CD14-positive monocyte (primary cell): ENCODE measurements at regions not wholly inside any gene's neighbourhood (a gene's known extent, or its start where the extent isn't known, plus 50 kb on each side); places are given as distances from the start of the nearest gene placed in this dataset.

Experiments
- DNase-seq, 3 donors: peaks; one replicate each; pipeline ENCODE4 v3.0.0-alpha.2; 2011 to 2022
- H2AFZ ChIP-seq: 2 replicates; pipeline ENCODE4 v1.6.0; 2012; ENCODE audit warnings: mild to moderate bottlenecking, low read depth, low read length, inconsistent platforms; ENCODE audit not compliant: insufficient read depth, poor library complexity, severe bottlenecking
- H3K27ac ChIP-seq, 2 donors: 1 replicate in 1 of 2; 2 replicates in 1 of 2; pipeline ENCODE4 v1.5.1; 2012 to 2013; ENCODE audit warnings: low read length in 2 of 2, control low read depth in 1 of 2, inconsistent platforms in 1 of 2, low read depth in 1 of 2, mild to moderate bottlenecking in 1 of 2
- H3K27me3 ChIP-seq, 2 donors: one replicate each; pipeline versions ENCODE4 v1.6.0 to v1.6.1; 2011 to 2013; ENCODE audit warnings: low read length in 2 of 2; ENCODE audit not compliant: control insufficient read depth in 2 of 2, insufficient read depth in 2 of 2
- H3K36me3 ChIP-seq, 2 donors: replicated peaks in 1 of 2; 1 replicate in 1 of 2; 2 replicates in 1 of 2; pipeline versions ENCODE4 v1.5.1 to v1.6.1; 2012 to 2013; ENCODE audit warnings: low read length in 2 of 2, control low read depth in 1 of 2, inconsistent platforms in 1 of 2, mild to moderate bottlenecking in 1 of 2; ENCODE audit not compliant: insufficient read depth in 2 of 2, control insufficient read depth in 1 of 2
- H3K4me1 ChIP-seq, 2 donors: 1 replicate in 1 of 2; 2 replicates in 1 of 2; pipeline versions ENCODE4 v1.5.1 to v1.6.1; 2012 to 2013; ENCODE audit warnings: low read length in 2 of 2, control low read depth in 1 of 2, inconsistent platforms in 1 of 2, mild to moderate bottlenecking in 1 of 2, moderate library complexity in 1 of 2; ENCODE audit not compliant: insufficient read depth in 2 of 2, control insufficient read depth in 1 of 2
- H3K4me2 ChIP-seq: replicated peaks from 2 replicates; pipeline ENCODE3; 2012; ENCODE audit warnings: low read length, moderate library complexity, mild to moderate bottlenecking; ENCODE audit not compliant: poor library complexity, severe bottlenecking; ENCODE audit errors: extremely low read depth
- H3K4me3 ChIP-seq, 3 experiments: fragments of 200-600 bp in 1 of 3; sonication (generic) in 1 of 3; replicated peaks in 1 of 3; 1 replicate in 2 of 3; 2 replicates in 1 of 3; pipeline ENCODE4 v1.5.1; 2011 to 2013; ENCODE audit warnings: low read length in 3 of 3, mild to moderate bottlenecking in 3 of 3, control low read depth in 2 of 3, low read depth in 2 of 3, inconsistent platforms in 1 of 3, moderate library complexity in 1 of 3
- H3K79me2 ChIP-seq: 2 replicates; pipeline ENCODE4 v1.6.0; 2012; ENCODE audit warnings: mild to moderate bottlenecking, control low read depth, inconsistent platforms, low read length, moderate library complexity; ENCODE audit not compliant: insufficient read depth
- H3K9ac ChIP-seq: 2 replicates; pipeline ENCODE4 v1.6.0; 2017; ENCODE audit warnings: low read length, mild to moderate bottlenecking; ENCODE audit not compliant: insufficient read depth, poor library complexity, severe bottlenecking
- H3K9me3 ChIP-seq, 2 donors: replicated peaks in 1 of 2; 1 replicate in 1 of 2; 2 replicates in 1 of 2; pipeline versions ENCODE4 v1.5.1 to v1.6.1; 2012 to 2013; ENCODE audit warnings: low read length in 2 of 2, control low read depth in 1 of 2; ENCODE audit not compliant: control insufficient read depth in 1 of 2, insufficient read depth in 1 of 2
- H4K20me1 ChIP-seq: 2 replicates; pipeline ENCODE4 v1.6.0; 2012; ENCODE audit warnings: mild to moderate bottlenecking, low read length, control low read depth, moderate library complexity; ENCODE audit not compliant: insufficient read depth
- H3K27ac Mint-ChIP-seq, 7 donors: one replicate each; pipeline ENCODE4 v1.8.0; 2020; ENCODE audit warnings: mild to moderate bottlenecking in 7 of 7, mixed read lengths in 7 of 7, moderate library complexity in 6 of 7, inconsistent platforms in 2 of 7
- H3K27me3 Mint-ChIP-seq, 3 donors: one replicate each; pipeline ENCODE4 v1.8.0; 2021 to 2022; ENCODE audit warnings: low read depth in 3 of 3, mild to moderate bottlenecking in 3 of 3, mixed read lengths in 3 of 3, moderate library complexity in 3 of 3, inconsistent platforms in 1 of 3
- H3K36me3 Mint-ChIP-seq, 2 donors: one replicate each; pipeline ENCODE4 v1.8.0; 2020; ENCODE audit warnings: mixed read lengths in 2 of 2, inconsistent platforms in 1 of 2, mild to moderate bottlenecking in 1 of 2
- H3K4me1 Mint-ChIP-seq: one replicate; pipeline ENCODE4 v1.8.0; 2020; ENCODE audit warnings: mild to moderate bottlenecking, mixed read lengths
- H3K4me3 Mint-ChIP-seq, 2 donors: one replicate each; pipeline ENCODE4 v1.8.0; 2020; ENCODE audit warnings: mild to moderate bottlenecking in 2 of 2, mixed read lengths in 2 of 2, moderate library complexity in 1 of 2
- H3K9me3 Mint-ChIP-seq, 7 donors: one replicate each; pipeline ENCODE4 v1.8.0; 2020 to 2022; ENCODE audit warnings: mixed read lengths in 7 of 7, mild to moderate bottlenecking in 6 of 7, moderate library complexity in 6 of 7, inconsistent platforms in 2 of 7
- CTCF ChIP-seq: fragments of 200-600 bp; IDR thresholded peaks from one replicate; pipeline ENCODE4 v1.8.0; 2022; ENCODE audit warnings: antibody characterized with exemption, mild to moderate bottlenecking
- WGBS: methylation state at CpG from one replicate; pipeline ENCODE4 v1.1.5; 2013; ENCODE audit warnings: missing lambda C conversion rate; ENCODE audit not compliant: insufficient coverage; 5-methylcytosine and 5-hydroxymethylcytosine counted together
- intact Hi-C, 2 donors: fragments of 100-400 bp; cut with micrococcal nuclease; formaldehyde crosslinking; loops; one replicate each; pipeline versions ENCODE4 v1.15.0 to v1.15.1; 2023

- no peak for DNase-seq
- Mint-ChIP-seq H3K4me1 (peaks cover 3% of the 10 kb centered on the region), H3K4me3 (no peak overlapping the region), H3K27me3 (peaks cover 0 to 2% (median 2%) of the 10 kb centered on the region in 3 donors), H3K27ac (no peak overlapping the region), H3K9me3 (peaks cover 2 to 15% (median 5%) of the 10 kb centered on the region in 7 donors), H3K36me3 (no peaks in the 10 kb centered on the region)
- H4K20me1 ChIP-seq, result no peaks in the 10 kb centered on the region
- no peaks in the 10 kb centered on the region for H3K4me1 ChIP-seq
- H3K9ac ChIP-seq, result no peak overlapping the region
- H3K36me3 ChIP-seq, result no peaks in the 10 kb centered on the region
- H3K4me3 ChIP-seq, result no peak overlapping the region
- H2AFZ ChIP-seq, result no peak overlapping the region
- no peaks in the 10 kb centered on the region for H3K79me2 ChIP-seq
- intact Hi-C loops, result no loop called here
- no peaks in the 10 kb centered on the region for H3K27me3 ChIP-seq
- WGBS, result 8% methylated on average over 2 of the region's 2 CpGs
- no peak overlapping the region for H3K27ac ChIP-seq
- no peak overlapping the region for H3K4me2 ChIP-seq
- no peak for TF ChIP-seq CTCF
- H3K9me3 ChIP-seq, result peaks cover 0 to 8% of the 10 kb centered on the region in 2 donors
These were observed 444.4 kb upstream of the ZNF507 start for GRCh38 chr19:31900991-31901390.

- DNase-seq, result no peak
- H3K4me2 ChIP-seq, result no peak overlapping the region
- H3K9me3 Mint-ChIP-seq, result peaks cover 0 to 16% (median 4%) of the 10 kb centered on the region in 7 donors
- no peak for TF ChIP-seq CTCF
- no CpG with 5 or more reads among the region's 1 CpG for WGBS
- H3K27me3 Mint-ChIP-seq, result peaks cover 0 to 2% (median 2%) of the 10 kb centered on the region in 3 donors
- peaks cover 11% of the 10 kb centered on the region for H3K4me1 Mint-ChIP-seq
- no peaks in the 10 kb centered on the region for H3K27me3 ChIP-seq
- H2AFZ ChIP-seq, result no peak overlapping the region
- no peaks in the 10 kb centered on the region for H3K4me1 ChIP-seq
- H3K79me2 ChIP-seq, result no peaks in the 10 kb centered on the region
- H3K4me3 Mint-ChIP-seq, result no peak overlapping the region
- intact Hi-C loops, result no loop called here
- H3K27ac Mint-ChIP-seq, result no peak overlapping the region
- peaks cover 0 to 8% of the 10 kb centered on the region in 2 donors for H3K9me3 ChIP-seq
- no peak overlapping the region for H3K27ac ChIP-seq
- no peak overlapping the region for H3K4me3 ChIP-seq
- no peaks in the 10 kb centered on the region for H4K20me1 ChIP-seq
- H3K36me3 Mint-ChIP-seq, result no peaks in the 10 kb centered on the region
- no peak overlapping the region for H3K9ac ChIP-seq
- no peaks in the 10 kb centered on the region for H3K36me3 ChIP-seq
These were observed 442.6 kb upstream of the ZNF507 start for GRCh38 chr19:31902821-31903220.
